K562 (cell line): ENCODE measurements at regions not wholly inside any gene's neighbourhood (a gene's known extent, or its start where the extent isn't known, plus 50 kb on each side); places are given as distances from the start of the nearest gene placed in this dataset.

ENCODE experiments used
- MTA2 ChIP-seq: fragments of 450-650 bp; IDR thresholded peaks from 2 replicates; pipeline ENCODE4 v1.6.1; 2016; ENCODE audit warnings: low read depth
- NR4A1 ChIP-seq, 2 experiments: fragments of 250-450 bp in 1 of 2; fragments of 450-650 bp in 1 of 2; sonication (Bioruptor Pico) in 1 of 2; IDR thresholded peaks; 2 replicates each; pipeline versions ENCODE4 v1.4.0 to v1.6.1; 2016 to 2020; ENCODE audit warnings: mild to moderate bottlenecking in 2 of 2, missing compliant biosample characterization in 1 of 2, missing genetic modification characterization in 1 of 2, moderate library complexity in 1 of 2
- SRF ChIP-seq, 2 experiments: fragments of 250-450, 450-650 bp in 1 of 2; sonication (Bioruptor Pico) in 1 of 2; sonication (generic) in 1 of 2; formaldehyde crosslinking; IDR thresholded peaks; 2 replicates each; pipeline versions ENCODE4 v1.5.0 to v1.5.1; 2020 to 2022; ENCODE audit warnings: mild to moderate bottlenecking in 1 of 2, missing genetic modification reagents in 1 of 2
- TFAP4 ChIP-seq: sonication (generic); formaldehyde crosslinking; IDR thresholded peaks from 2 replicates; pipeline ENCODE4 v1.8.0; 2022; ENCODE audit warnings: missing genetic modification reagents, mild to moderate bottlenecking, moderate library complexity, borderline replicate concordance
- ZNF134 ChIP-seq: fragments of 250-450 bp; sonication (Bioruptor Pico); conservative IDR thresholded peaks from 2 replicates; pipeline ENCODE4 v1.4.0; 2020
- TF ChIP-seq, protein P1 (sequence below): fragments of 450-650 bp; IDR thresholded peaks from 2 replicates; pipeline ENCODE4 v1.6.1; 2017; ENCODE audit warnings: antibody characterized with exemption, mild to moderate bottlenecking

GRCh38 chr3:178079966-178080365 is 456.3 kb upstream of the KCNMB2 start (continued):
- TF ChIP-seq, protein P1, sequence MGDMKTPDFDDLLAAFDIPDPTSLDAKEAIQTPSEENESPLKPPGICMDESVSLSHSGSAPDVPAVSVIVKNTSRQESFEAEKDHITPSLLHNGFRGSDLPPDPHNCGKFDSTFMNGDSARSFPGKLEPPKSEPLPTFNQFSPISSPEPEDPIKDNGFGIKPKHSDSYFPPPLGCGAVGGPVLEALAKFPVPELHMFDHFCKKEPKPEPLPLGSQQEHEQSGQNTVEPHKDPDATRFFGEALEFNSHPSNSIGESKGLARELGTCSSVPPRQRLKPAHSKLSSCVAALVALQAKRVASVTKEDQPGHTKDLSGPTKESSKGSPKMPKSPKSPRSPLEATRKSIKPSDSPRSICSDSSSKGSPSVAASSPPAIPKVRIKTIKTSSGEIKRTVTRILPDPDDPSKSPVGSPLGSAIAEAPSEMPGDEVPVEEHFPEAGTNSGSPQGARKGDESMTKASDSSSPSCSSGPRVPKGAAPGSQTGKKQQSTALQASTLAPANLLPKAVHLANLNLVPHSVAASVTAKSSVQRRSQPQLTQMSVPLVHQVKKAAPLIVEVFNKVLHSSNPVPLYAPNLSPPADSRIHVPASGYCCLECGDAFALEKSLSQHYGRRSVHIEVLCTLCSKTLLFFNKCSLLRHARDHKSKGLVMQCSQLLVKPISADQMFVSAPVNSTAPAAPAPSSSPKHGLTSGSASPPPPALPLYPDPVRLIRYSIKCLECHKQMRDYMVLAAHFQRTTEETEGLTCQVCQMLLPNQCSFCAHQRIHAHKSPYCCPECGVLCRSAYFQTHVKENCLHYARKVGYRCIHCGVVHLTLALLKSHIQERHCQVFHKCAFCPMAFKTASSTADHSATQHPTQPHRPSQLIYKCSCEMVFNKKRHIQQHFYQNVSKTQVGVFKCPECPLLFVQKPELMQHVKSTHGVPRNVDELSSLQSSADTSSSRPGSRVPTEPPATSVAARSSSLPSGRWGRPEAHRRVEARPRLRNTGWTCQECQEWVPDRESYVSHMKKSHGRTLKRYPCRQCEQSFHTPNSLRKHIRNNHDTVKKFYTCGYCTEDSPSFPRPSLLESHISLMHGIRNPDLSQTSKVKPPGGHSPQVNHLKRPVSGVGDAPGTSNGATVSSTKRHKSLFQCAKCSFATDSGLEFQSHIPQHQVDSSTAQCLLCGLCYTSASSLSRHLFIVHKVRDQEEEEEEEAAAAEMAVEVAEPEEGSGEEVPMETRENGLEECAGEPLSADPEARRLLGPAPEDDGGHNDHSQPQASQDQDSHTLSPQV = no peak
- TF ChIP-seq NR4A1 (CRISPR knock-in tag; IDR thresholded peaks at IDR 0.05) = no peak
- no peak for TF ChIP-seq NR4A1 (tag; IDR thresholded peaks at IDR 0.05)
- no peak for TF ChIP-seq TFAP4
- TF ChIP-seq SRF (CRISPR knock-in tag; IDR thresholded peaks at IDR 0.05) = no peak
- TF ChIP-seq MTA2 = no peak
- no peak for TF ChIP-seq ZNF134 (CRISPR knock-in tag)
